Activated T-helper 1 cell treated with anti-CD3 and anti-CD28 coated beads, Interleukin-12 subunit alpha, Interleukin-12 subunit beta, Interleukin-2, Interleukin-4 antibody, amounts not matched to agents 30 ng/mL and 10 ng/mL and 1 ng/mL, durations not matched to agents 14 hours and 24 hours and 36 hours (primary cell): ENCODE measurements at regions not wholly inside any gene's neighbourhood (a gene's known extent, or its start where the extent isn't known, plus 50 kb on each side); places are given as distances from the start of the nearest gene placed in this dataset.

Source experiments
- DNase-seq: peaks from one replicate; pipeline ENCODE4 v3.0.0; 2021; ENCODE audit warnings: low spot score
- H3K27ac Mint-ChIP-seq: one replicate; pipeline ENCODE4 v1.8.0; 2021; ENCODE audit warnings: mild to moderate bottlenecking, mixed read lengths
- H3K27me3 Mint-ChIP-seq: one replicate; pipeline ENCODE4 v1.8.0; 2022; ENCODE audit warnings: mild to moderate bottlenecking, moderate library complexity, mixed read lengths; ENCODE audit not compliant: insufficient read depth
- H3K36me3 Mint-ChIP-seq: one replicate; pipeline ENCODE4 v1.8.0; 2021; ENCODE audit warnings: low read depth, mixed read lengths
- H3K4me1 Mint-ChIP-seq: one replicate; pipeline ENCODE4 v1.8.0; 2021; ENCODE audit warnings: low read depth, mixed read lengths
- H3K4me3 Mint-ChIP-seq: one replicate; pipeline ENCODE4 v1.8.0; 2021; ENCODE audit warnings: mild to moderate bottlenecking, moderate library complexity, mixed read lengths
- H3K9me3 Mint-ChIP-seq: one replicate; pipeline ENCODE4 v1.8.0; 2021; ENCODE audit warnings: mixed read lengths
- intact Hi-C: fragments of 100-400 bp; cut with micrococcal nuclease; formaldehyde crosslinking; loops from one replicate; pipeline ENCODE4 v1.15.1; 2024

DNA sequence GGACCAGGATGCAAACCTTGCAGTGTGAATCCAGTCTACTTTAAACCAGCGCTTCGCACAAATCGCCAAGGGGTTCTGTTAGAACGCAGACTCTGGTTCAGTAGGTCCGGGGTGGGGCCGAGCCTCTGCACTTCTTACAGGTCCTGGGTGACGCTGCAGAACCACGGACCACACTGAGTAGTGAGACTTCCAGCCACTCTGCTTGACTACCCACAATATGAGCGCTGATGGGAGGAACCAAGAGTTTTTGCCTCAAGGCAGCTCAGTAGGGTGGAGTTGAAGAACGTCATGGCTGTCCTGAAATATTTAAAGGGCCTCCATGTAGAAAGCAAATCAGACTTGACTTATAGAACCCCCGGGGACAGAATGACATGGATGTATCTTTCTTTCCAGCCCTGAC is 138.0 kb upstream of the CRY1 start:
- intact Hi-C loops, result no loop called here
- no peak overlapping the region for H3K4me3 Mint-ChIP-seq
- peaks cover 20% of the 10 kb centered on the region for H3K27me3 Mint-ChIP-seq
- no peak overlapping the region for H3K27ac Mint-ChIP-seq
- no peaks in the 10 kb centered on the region for H3K9me3 Mint-ChIP-seq
- H3K36me3 Mint-ChIP-seq, result no peaks in the 10 kb centered on the region
- no peaks in the 10 kb centered on the region for H3K4me1 Mint-ChIP-seq
- no peak for DNase-seq

DNA sequence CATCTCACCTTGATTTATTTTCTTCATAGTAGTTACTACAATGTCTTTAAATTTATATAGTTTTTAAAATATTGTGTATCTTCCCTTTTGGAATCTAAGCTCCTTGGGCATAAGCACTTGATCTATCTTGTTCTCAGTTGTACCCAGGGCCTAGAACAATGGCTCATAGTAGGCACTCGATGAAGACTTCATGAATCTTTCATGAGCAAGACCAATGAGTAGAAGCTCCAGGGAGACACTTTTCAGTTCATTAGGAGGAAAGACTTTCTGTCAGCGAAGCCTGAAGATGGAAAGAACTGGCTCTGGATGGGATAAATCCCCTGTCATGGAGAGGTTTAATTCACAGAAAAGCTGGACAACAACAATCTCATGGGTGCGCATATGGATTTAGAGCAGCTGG is 140.2 kb upstream of the CRY1 start:
- H3K9me3 Mint-ChIP-seq, result no peaks in the 10 kb centered on the region
- H3K27me3 Mint-ChIP-seq, result peaks cover 19% of the 10 kb centered on the region
- H3K4me3 Mint-ChIP-seq, result no peak overlapping the region
- H3K4me1 Mint-ChIP-seq, result peaks cover 12% of the 10 kb centered on the region
- no peaks in the 10 kb centered on the region for H3K36me3 Mint-ChIP-seq
- intact Hi-C loops, result no loop called here
- no peak overlapping the region for H3K27ac Mint-ChIP-seq
- no peak for DNase-seq

- Mint-ChIP-seq H3K27ac (no peak overlapping the region), H3K4me1 (peaks cover 12% of the 10 kb centered on the region), H3K4me3 (no peak overlapping the region), H3K36me3 (no peaks in the 10 kb centered on the region), H3K9me3 (no peaks in the 10 kb centered on the region), H3K27me3 (peaks cover 15% of the 10 kb centered on the region)
- intact Hi-C loops, result no loop called here
- no peak for DNase-seq
Measured at GRCh38 chr12:107235600-107235999, 142.3 kb upstream of the CRY1 start.

GRCh38 chr12:107236824-107237511 is 143.6 kb upstream of the CRY1 start:
- DNase-seq, result no peak
- Mint-ChIP-seq H3K9me3 (no peaks in the 10 kb centered on the region), H3K4me1 (peaks cover 12% of the 10 kb centered on the region), H3K27ac (no peak overlapping the region), H3K27me3 (peaks cover 11% of the 10 kb centered on the region), H3K36me3 (no peaks in the 10 kb centered on the region), H3K4me3 (no peak overlapping the region)
- intact Hi-C loops, result no loop called here

DNA sequence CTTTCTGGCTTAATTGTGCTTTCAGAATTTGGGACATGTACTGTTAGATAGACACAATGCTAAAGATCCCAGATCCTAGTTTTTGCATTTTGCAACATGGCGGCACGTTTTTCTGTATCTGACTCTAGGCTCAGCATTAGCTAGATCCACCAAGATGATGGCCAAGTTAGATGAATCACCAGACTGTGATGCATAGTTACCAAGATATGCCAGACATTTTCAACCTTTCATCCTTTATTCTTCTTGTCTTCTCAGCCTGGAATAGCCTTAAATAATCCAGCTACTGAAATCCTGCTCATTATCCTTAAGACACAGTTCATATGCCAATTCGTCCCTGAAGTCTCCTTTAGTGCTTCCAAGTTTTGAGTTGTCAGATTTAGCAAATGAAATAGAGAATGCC is 144.9 kb upstream of the CRY1 start:
- no peak overlapping the region for H3K27ac Mint-ChIP-seq
- H3K27me3 Mint-ChIP-seq, result peaks cover 15% of the 10 kb centered on the region
- intact Hi-C loops, result no loop called here
- H3K4me3 Mint-ChIP-seq, result no peak overlapping the region
- H3K4me1 Mint-ChIP-seq, result peaks cover 12% of the 10 kb centered on the region
- no peaks in the 10 kb centered on the region for H3K9me3 Mint-ChIP-seq
- H3K36me3 Mint-ChIP-seq, result no peaks in the 10 kb centered on the region
- DNase-seq, result no peak

DNA sequence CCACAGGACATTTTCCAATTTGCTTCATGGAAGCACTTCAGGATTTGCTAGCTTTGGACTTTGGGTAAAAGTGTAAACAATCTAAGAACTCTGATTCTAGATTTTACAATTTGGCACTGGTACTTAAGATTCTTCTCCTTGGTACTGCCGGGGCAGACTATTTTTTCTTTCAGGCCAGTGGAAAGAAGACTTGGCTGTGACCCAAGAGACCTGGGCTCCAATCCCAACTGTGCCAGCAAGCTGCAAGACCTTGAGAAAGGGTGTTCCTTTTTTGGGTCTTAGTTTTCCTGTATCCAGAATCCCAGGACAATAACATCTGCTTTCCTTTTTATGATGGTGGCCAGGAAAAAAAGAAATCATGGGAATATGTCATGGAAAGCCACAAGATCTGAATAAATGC is 148.1 kb upstream of the CRY1 start:
- intact Hi-C loops, result no loop called here
- Mint-ChIP-seq H3K27me3 (peaks cover 12% of the 10 kb centered on the region), H3K27ac (no peak overlapping the region), H3K36me3 (no peaks in the 10 kb centered on the region), H3K4me1 (peaks cover 12% of the 10 kb centered on the region), H3K9me3 (no peaks in the 10 kb centered on the region), H3K4me3 (no peak overlapping the region)
- no peak for DNase-seq

- no peak overlapping the region for H3K4me3 Mint-ChIP-seq
- peaks cover 8% of the 10 kb centered on the region for H3K4me1 Mint-ChIP-seq
- intact Hi-C loops, result no loop called here
- no peaks in the 10 kb centered on the region for H3K36me3 Mint-ChIP-seq
- H3K27ac Mint-ChIP-seq, result no peak overlapping the region
- H3K9me3 Mint-ChIP-seq, result no peaks in the 10 kb centered on the region
- no peak for DNase-seq
- peaks cover 12% of the 10 kb centered on the region for H3K27me3 Mint-ChIP-seq
Measured at GRCh38 chr12:107242189-107242588, 148.8 kb upstream of the CRY1 start.

DNA sequence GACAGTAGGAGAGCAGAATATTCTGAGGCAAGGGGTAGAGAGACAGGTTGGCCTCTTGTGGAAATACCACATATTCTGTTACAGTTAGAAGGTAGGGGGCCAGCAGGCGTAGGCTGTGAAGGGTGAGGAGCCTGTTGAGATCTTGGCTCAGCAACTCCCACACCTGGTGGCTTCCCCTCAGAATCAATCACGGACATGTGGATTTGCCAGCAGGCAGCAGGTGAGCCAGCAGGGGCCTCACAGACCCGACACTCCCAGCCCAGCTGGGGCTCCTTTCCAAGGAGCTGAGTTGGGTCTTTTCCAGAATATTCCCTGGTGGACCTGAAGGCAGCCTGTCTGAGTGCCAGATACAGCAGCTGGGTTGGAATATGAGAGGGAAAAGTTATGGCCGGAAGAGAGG is 150.0 kb upstream of the CRY1 start:
- Mint-ChIP-seq H3K4me3 (no peak overlapping the region), H3K27ac (no peak overlapping the region), H3K9me3 (no peaks in the 10 kb centered on the region), H3K27me3 (peaks cover 12% of the 10 kb centered on the region), H3K36me3 (no peaks in the 10 kb centered on the region), H3K4me1 (no peaks in the 10 kb centered on the region)
- intact Hi-C loops, result no loop called here
- DNase-seq, result no peak

DNA sequence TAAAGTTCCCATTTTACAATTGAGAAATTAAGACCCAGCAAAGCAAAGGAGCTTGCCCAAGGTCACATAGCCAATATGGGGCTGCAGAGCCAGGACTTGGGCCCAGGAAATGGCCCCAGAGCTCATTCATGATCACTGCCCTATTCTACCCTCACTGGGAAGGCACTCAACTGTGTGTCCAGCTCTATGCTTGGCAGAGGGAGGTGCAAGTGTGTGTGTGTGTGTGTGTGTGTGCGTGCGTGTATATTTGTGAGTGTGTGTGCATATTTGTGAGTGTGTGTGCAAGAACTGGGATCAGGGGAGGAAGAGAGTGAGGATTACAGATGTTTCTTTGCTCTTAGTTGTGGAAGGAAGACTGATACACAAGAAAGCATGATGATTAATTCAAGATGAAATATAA is 151.2 kb upstream of the CRY1 start:
- H3K4me1 Mint-ChIP-seq, result no peaks in the 10 kb centered on the region
- H3K36me3 Mint-ChIP-seq, result no peaks in the 10 kb centered on the region
- intact Hi-C loops, result no loop called here
- no peak overlapping the region for H3K27ac Mint-ChIP-seq
- no peak overlapping the region for H3K4me3 Mint-ChIP-seq
- no peak for DNase-seq
- H3K27me3 Mint-ChIP-seq, result peaks cover 12% of the 10 kb centered on the region
- H3K9me3 Mint-ChIP-seq, result no peaks in the 10 kb centered on the region

GRCh38 chr12:107247650-107248049 is 154.3 kb upstream of the CRY1 start:
- no peak overlapping the region for H3K27ac Mint-ChIP-seq
- peaks cover 11% of the 10 kb centered on the region for H3K27me3 Mint-ChIP-seq
- DNase-seq, result no peak
- H3K9me3 Mint-ChIP-seq, result no peaks in the 10 kb centered on the region
- intact Hi-C loops, result no loop called here
- no peak overlapping the region for H3K4me3 Mint-ChIP-seq
- H3K36me3 Mint-ChIP-seq, result no peaks in the 10 kb centered on the region
- H3K4me1 Mint-ChIP-seq, result no peaks in the 10 kb centered on the region

GRCh38 chr12:107248187-107248586 is 154.8 kb upstream of the CRY1 start:
- Mint-ChIP-seq H3K4me3 (no peak overlapping the region), H3K27me3 (peaks cover 9% of the 10 kb centered on the region), H3K36me3 (no peaks in the 10 kb centered on the region), H3K27ac (no peak overlapping the region), H3K9me3 (no peaks in the 10 kb centered on the region), H3K4me1 (no peaks in the 10 kb centered on the region)
- intact Hi-C loops, result no loop called here
- DNase-seq, result no peak

- Mint-ChIP-seq H3K27me3 (peaks cover 6% of the 10 kb centered on the region), H3K9me3 (no peaks in the 10 kb centered on the region), H3K36me3 (no peaks in the 10 kb centered on the region), H3K4me1 (no peaks in the 10 kb centered on the region), H3K27ac (no peak overlapping the region), H3K4me3 (no peak overlapping the region)
- no peak for DNase-seq
- intact Hi-C loops, result no loop called here
Measured at GRCh38 chr12:107251288-107251687, 157.9 kb upstream of the CRY1 start.

- Mint-ChIP-seq H3K27me3 (peaks cover 4% of the 10 kb centered on the region), H3K4me3 (no peak overlapping the region), H3K27ac (no peak overlapping the region), H3K4me1 (no peaks in the 10 kb centered on the region), H3K9me3 (no peaks in the 10 kb centered on the region), H3K36me3 (no peaks in the 10 kb centered on the region)
- intact Hi-C loops, result no loop called here
- DNase-seq, result no peak
Measured at GRCh38 chr12:107253361-107253760, 160.0 kb upstream of the CRY1 start.

- intact Hi-C loops, result no loop called here
- Mint-ChIP-seq H3K27ac (no peak overlapping the region), H3K4me3 (no peak overlapping the region), H3K27me3 (peaks cover 6% of the 10 kb centered on the region), H3K9me3 (no peaks in the 10 kb centered on the region), H3K4me1 (no peaks in the 10 kb centered on the region), H3K36me3 (no peaks in the 10 kb centered on the region)
- DNase-seq, result no peak
Measured at GRCh38 chr12:107254258-107254856, 161.0 kb upstream of the CRY1 start.
